H4 (cell line): ENCODE measurements at regions not wholly inside any gene's neighbourhood (a gene's known extent, or its start where the extent isn't known, plus 50 kb on each side); places are given as distances from the start of the nearest gene placed in this dataset.
"Not testable (repeated sequence)": the region's sequence is repeated elsewhere in the genome, so short reads cannot be mapped to it uniquely, and the experiment has no call there.

Source experiments
- DNase-seq: peaks from one replicate; pipeline ENCODE4 v3.0.0-alpha.2; 2015; ENCODE audit warnings: low spot score

DNA sequence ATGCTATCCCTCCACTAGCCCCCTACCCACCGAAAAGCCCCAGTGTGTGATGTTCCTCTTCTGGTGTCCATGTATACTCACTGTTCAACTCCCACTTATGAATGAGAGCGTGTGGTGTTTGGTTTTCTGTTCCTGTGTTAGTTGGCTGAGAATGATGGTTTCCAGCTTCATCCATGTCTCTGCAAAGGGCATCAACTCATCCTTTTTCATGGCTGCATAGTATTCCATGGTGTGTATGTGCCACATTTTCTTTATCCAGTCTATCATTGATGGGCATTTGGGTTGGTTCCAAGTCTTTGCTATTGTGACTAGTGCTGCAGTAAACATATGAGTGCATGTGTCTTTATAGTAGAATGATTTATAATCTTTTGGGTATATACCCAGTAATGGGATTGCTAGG lies 599.3 kb upstream of the B3GAT1 start:
- DNase-seq: not testable (repeated sequence)

DNA sequence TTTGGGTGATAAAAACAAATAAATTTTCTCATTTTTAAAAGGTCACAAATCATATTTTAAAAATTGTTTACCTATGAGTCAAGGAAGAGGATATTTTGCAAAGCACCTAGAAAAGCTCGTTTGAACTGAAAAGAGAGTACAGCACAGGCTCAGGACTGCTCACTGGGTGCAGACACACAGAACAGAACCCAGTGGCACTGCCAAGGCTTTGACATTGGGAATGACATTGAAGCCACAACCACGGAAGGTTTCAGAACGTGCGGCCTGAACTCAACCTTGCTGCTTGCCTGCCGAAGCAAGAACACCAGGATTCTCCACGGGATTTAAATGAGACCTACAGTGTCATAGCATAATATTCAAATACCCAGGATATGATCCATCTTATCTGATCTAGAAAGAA lies 597.1 kb upstream of the B3GAT1 start:
- DNase-seq: no peak

GRCh38 chr11:135008412-135008811 lies 596.4 kb upstream of the B3GAT1 start:
- DNase-seq: no peak

DNA sequence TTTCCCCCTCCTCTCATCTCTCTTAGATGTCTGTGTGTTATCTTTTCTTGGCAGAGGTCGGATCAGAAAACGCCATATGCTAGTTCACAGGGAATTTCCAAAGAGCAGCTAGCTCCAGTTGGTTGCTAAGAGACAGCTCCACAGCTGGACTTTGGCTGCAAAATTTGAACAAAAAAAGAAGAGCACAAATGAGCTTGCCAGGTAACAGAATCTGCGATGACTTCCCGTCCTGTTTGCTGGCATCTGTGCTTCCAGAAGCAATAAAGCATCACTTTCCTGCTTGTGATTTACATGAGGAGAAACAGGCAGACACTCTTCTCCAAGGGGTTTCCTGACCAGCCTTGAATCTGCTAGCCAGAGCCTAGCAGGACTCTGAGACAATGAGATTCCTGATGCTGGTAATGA lies 596.0 kb upstream of the B3GAT1 start:
- DNase-seq: no peak

- DNase-seq: no peak
These were observed 594.8 kb upstream of the B3GAT1 start for GRCh38 chr11:135006800-135007199.

GRCh38 chr11:135004495-135004894 lies 592.5 kb upstream of the B3GAT1 start:
- DNase-seq: no peak

DNA sequence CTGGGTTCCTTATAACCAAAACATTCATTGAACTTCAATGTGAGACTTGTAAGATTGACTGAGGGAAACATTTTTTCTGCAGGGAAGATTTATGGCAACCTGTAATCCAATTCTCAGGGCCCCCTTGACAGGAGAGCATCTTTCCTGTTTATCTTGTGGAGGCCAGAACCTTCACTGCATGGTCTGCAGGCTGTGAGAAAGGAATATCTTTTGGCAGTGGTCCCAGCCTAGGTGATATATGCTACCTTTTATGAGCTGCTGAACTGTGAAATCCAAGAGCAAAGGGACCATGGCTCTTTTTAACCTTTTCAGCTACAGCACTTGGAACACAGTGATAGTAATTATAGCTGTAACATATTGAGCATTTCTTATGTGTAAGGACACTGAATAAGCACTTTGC lies 590.2 kb upstream of the B3GAT1 start:
- no peak for DNase-seq

GRCh38 chr11:135001581-135001980 lies 589.5 kb upstream of the B3GAT1 start:
- DNase-seq: no peak

DNA sequence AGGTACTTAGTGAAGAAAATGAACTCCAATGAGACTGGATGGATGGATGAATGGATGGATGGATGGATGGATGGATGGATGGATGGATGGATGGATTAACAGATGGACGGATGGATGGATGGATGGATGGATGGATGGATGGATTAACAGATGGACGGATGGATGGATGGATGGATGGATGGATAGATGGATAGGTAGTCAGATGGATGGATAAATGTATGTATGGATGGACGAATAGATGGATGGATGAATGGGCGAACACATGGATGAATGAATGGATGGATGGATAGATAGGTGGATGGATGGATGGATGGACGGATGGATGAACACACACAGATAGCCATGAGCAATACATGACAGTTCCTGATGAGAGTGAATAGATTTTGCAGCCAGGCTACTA lies 589.0 kb upstream of the B3GAT1 start:
- not testable (repeated sequence) for DNase-seq

GRCh38 chr11:134999590-134999989 lies 587.5 kb upstream of the B3GAT1 start:
- DNase-seq: no peak

DNA sequence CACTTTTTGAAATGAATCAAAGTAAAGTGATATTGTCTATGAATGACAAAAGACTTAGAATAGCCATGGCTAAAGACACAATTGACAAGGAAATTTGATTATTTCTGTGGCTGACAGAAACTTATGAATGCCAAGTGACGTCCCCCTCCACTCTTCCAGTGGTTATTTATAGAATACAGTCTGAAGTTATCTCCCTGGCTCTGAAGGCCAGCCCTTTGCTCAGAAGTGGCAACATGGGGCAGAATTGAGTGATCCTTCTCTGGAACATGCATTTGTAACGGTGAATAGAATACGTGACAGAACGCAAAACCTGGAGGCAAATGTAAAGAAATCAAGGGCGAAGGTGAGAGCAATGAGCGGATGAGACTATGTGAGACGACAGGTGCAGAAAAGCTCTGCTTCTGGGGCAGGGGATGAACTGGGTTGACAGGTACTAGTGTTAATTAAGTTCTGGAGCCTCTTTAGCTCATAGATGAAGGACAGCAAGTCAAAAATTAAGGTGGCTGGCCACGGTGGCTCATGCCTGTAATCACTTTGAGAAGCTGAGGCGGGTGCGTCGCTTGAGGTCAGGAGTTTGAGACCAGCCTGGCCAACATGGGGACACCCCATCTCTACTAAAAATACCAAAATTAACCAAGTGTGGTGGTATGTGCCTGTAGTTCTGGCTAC lies 585.7 kb upstream of the B3GAT1 start:
- DNase-seq: no peak

- DNase-seq: no peak
These were observed 583.7 kb upstream of the B3GAT1 start for GRCh38 chr11:134995741-134996140.

DNA sequence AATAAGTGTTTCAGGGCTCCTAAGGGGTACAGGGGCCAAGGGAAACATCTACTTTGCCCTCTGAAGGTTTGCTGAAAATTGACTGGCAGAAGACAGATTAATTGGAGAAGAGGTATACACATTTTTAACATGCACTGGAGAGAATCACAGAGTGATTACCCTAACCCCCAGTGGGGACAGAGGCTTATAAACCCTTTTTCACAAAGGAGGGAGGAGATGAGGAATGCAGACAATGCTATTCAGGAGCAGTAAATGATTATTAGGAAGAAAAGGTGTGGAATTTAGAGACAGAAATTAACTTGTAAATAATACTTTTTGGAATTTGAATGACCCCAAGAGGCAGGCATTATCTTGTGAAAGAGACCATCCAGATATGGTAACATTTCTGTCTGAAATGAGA lies 582.4 kb upstream of the B3GAT1 start:
- no peak for DNase-seq

- DNase-seq: no peak
These were observed 581.7 kb upstream of the B3GAT1 start for GRCh38 chr11:134993691-134994243.

DNA sequence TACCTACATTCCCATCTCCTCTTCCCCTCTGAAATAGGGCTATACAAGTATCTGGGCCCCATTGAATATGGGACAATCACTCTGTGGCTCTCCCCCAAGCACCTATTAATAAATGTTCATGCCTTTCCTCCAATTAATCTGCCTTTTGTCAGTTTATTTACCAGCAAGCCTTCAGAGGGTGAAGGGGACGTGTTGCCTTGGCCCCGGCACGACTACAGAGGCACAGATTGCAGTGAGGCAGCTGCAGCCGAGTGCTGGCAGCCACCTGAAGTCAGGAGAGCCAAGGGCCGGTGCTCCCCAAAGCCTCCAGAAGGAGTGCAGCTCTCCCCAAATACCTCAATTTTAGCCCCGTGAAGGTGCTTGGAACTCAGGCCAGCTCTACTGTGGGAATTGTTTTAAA lies 580.9 kb upstream of the B3GAT1 start:
- DNase-seq: no peak

DNA sequence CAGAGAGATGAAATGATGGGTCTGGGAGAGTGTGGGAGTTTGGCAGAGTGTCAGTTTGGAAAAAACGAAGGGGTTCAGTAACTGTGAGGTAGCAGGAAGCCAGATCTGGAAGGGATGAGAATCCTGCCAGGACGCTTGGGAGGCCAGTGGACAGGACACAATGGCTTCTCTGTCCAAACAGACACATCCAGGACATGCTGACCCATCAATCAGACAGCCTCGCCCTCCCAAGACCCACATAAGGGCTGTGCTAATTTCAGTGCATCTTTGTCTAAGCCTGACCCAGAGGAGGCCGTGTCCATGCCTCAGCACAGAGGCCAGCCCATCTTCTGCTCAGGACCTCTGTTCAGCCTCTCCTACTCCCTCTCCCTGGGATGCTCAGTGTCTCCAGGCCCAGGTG lies 576.5 kb upstream of the B3GAT1 start:
- no peak for DNase-seq

DNA sequence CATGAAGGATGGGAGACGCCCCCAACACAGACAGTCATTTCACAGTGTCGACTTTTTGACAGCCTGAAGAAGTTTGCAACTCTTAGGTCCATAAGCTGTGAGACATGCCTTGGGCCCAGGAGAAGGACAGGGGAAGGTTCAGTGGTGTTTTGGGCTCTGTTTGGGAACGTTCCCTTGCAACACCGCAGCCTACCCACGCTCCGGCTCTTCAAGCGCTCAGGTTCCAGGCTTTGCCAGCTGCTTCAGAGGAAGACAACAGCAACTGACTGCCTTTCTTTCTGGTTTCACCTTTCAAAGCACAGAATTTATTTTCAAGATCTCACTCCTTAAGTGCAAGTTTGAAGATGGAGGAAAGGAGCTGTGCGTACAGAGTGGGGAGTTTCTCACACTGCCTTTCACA lies 575.8 kb upstream of the B3GAT1 start:
- DNase-seq: no peak

- no peak for DNase-seq
These were observed 575.3 kb upstream of the B3GAT1 start for GRCh38 chr11:134987223-134987768.

DNA sequence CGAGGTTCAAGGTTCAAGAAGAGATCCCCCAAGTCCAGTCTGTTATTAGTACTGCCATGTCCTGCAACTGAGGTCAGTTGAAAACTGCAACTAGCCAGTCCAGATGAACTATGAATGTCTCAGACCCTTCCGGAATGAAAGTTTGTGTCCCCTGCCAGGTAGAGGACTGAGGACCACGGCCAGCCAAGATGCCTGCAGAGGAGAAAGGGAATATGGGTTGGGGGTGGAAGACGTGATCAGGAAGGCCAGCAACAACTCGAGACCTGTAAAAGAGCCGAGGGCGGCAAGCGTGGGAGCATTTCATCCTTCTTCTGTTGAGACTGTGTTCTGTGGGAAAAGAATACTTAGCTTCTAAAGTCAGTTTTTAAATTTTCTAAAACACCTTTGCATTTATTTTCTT lies 572.4 kb upstream of the B3GAT1 start:
- no peak for DNase-seq

DNA sequence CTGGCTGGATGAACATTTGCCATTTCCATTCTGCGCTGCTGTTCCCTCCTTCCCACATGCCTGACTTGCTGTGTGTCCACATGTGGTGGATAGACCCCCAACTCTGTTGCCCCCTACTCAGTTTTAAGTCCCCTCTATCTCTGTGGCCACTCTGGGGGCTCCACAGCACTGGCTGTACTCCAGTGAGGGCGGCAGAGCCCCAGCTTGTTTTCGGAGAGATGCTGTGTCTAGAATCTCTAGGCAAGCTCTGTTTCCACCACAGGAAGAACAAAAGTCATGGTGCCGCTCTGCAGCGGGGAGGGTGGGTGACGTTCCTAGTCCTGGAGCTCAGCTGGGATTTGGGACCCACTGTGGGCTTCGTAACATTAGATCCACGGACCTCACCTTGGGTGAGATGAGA lies 570.4 kb upstream of the B3GAT1 start:
- DNase-seq: not testable (repeated sequence)

DNA sequence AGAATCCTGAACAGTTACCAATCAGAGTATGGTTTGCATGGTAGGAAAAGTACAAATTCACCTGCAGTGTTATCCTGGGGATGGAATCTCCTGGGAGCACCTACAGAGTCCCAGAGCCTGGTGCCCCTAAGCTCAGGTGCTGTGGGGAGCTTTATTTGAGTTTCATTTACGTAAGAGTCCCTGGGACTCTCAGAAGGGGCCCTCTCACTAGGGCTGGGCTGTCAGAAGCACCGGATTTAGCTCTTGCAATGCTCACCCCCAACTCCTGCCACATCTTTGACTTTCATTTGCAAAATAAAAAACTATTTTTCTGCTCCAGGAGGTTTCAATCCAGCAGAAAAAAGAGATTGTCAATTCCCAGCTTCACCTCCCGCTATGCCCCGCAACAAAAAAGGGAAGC lies 569.8 kb upstream of the B3GAT1 start:
- no peak for DNase-seq

GRCh38 chr11:134980819-134981710 lies 569.0 kb upstream of the B3GAT1 start:
- no peak for DNase-seq

GRCh38 chr11:134979089-134979457 lies 567.0 kb upstream of the B3GAT1 start:
- not testable (repeated sequence) for DNase-seq
